ENCODE measurements at regions not wholly inside any gene's neighbourhood (a gene's known extent, or its start where the extent isn't known, plus 50 kb on each side); places are given as distances from the start of the nearest gene placed in this dataset.
"Not testable (repeated sequence)": the region's sequence is repeated elsewhere in the genome, so short reads cannot be mapped to it uniquely, and the experiment has no call there.

- Mint-ChIP-seq H3K36me3 (ENCODE audit: unreplicated experiment) (peaks cover 3% of the 10 kb centered on the region), H3K4me1 (ENCODE audit: unreplicated experiment) (peaks cover 17% of the 10 kb centered on the region), H3K9me3 (ENCODE audit: unreplicated experiment) (no peaks in the 10 kb centered on the region), H3K27me3 (ENCODE audit: unreplicated experiment) (peaks cover 47% of the 10 kb centered on the region), H3K27ac (ENCODE audit: unreplicated experiment) (no peak overlapping the region), H3K4me3 (ENCODE audit: unreplicated experiment) (peak overlapping the region; percentile 53)
- TF ChIP-seq CTCF (IDR thresholded peaks at IDR 0.05): no peak
- no peak for DNase-seq (ENCODE audit: extremely low spot score, unreplicated experiment)
Observed at GRCh38 chr1:148362216-148362611, 120.9 kb downstream of the PPIAL4G start.

DNA sequence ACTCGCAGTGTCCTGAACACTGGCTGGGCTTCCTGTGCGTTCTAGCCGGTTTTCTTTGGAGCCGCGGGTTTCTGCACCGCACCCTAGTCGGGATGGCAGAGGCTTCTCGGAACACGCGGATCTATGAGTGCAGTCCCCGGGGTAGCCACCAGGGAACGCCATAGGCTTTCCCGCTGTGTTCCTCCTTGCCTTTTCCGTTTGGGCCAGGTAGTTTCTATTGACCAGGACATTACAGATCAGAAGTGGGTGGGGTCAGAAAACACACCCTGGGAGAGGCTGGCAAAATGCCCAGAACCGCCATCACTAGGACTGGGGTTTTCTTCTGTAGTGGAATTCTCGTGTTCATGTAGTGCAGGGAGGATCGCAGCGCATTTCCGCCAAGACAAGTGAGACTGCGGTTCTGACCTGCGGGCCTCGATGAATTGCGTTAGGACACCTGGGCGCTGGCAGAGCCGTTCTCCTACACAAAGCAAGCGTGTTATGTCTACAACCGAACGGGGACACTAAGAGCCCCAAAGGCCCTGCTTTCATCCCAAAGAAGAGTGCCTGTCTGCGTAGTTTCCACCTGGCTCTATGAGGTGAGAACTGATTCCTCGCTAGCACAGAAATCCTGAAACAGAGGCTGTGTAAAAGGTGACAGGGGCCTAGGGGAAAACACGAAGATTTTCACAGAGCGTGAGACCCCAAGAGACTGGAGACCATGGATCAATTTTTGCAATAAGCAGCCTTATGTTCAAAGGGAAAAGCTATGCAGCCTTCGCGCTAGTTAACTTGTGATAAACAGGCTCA, 121.5 kb downstream of the PPIAL4G start:
- not testable (repeated sequence) for H3K27ac Mint-ChIP-seq (ENCODE audit: unreplicated experiment)
- H3K27me3 Mint-ChIP-seq (ENCODE audit: unreplicated experiment): peaks cover 47% of the 10 kb centered on the region

DNA sequence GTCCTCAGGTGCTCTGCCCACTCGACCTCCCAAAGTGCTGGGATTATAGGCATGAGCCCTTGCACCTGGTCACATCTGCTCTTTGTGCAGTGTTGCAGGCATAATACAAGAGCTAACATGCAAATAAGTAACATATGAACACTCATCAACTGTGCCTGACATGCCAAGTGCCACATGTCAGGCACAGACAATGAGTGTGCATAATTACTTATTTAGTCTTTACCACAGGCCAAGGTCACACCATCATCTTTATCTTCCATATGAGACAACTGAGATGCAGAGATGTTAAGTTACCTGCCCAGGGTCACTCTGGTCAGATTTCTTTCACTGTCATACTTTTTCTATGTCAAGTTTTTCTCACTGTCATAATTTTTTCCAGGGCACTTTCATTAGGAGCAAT, 126.1 kb downstream of the PPIAL4G start:
- Mint-ChIP-seq H3K36me3 (ENCODE audit: unreplicated experiment) (peaks cover 3% of the 10 kb centered on the region), H3K9me3 (ENCODE audit: unreplicated experiment) (no peaks in the 10 kb centered on the region), H3K27me3 (ENCODE audit: unreplicated experiment) (peaks cover 44% of the 10 kb centered on the region), H3K4me1 (ENCODE audit: unreplicated experiment) (peaks cover 8% of the 10 kb centered on the region), H3K4me3 (ENCODE audit: unreplicated experiment) (no peak overlapping the region), H3K27ac (ENCODE audit: unreplicated experiment) (no peak overlapping the region)
- no peak for DNase-seq (ENCODE audit: extremely low spot score, unreplicated experiment)
- no peak for TF ChIP-seq CTCF (IDR thresholded peaks at IDR 0.05)

More for the DNA sequence above, 121.5 kb downstream of the PPIAL4G start:
- not testable (repeated sequence) for H3K36me3 Mint-ChIP-seq (ENCODE audit: unreplicated experiment); H3K9me3 Mint-ChIP-seq (ENCODE audit: unreplicated experiment); DNase-seq (ENCODE audit: extremely low spot score, unreplicated experiment)
- peak; percentile 37 for TF ChIP-seq CTCF (IDR thresholded peaks at IDR 0.05)
- H3K4me3 Mint-ChIP-seq (ENCODE audit: unreplicated experiment): peak overlapping the region; percentile 61
- H3K4me1 Mint-ChIP-seq (ENCODE audit: unreplicated experiment): peaks cover 17% of the 10 kb centered on the region

GRCh38 chr1:148355976-148356375, 127.1 kb downstream of the PPIAL4G start:
- H3K4me1 Mint-ChIP-seq (ENCODE audit: unreplicated experiment): no peaks in the 10 kb centered on the region
- H3K4me3 Mint-ChIP-seq (ENCODE audit: unreplicated experiment): no peak overlapping the region
- H3K27ac Mint-ChIP-seq (ENCODE audit: unreplicated experiment): no peak overlapping the region
- no peak for DNase-seq (ENCODE audit: extremely low spot score, unreplicated experiment)
- no peak for TF ChIP-seq CTCF (IDR thresholded peaks at IDR 0.05)
- H3K9me3 Mint-ChIP-seq (ENCODE audit: unreplicated experiment): no peaks in the 10 kb centered on the region
- peaks cover 46% of the 10 kb centered on the region for H3K27me3 Mint-ChIP-seq (ENCODE audit: unreplicated experiment)
- no peaks in the 10 kb centered on the region for H3K36me3 Mint-ChIP-seq (ENCODE audit: unreplicated experiment)

DNA sequence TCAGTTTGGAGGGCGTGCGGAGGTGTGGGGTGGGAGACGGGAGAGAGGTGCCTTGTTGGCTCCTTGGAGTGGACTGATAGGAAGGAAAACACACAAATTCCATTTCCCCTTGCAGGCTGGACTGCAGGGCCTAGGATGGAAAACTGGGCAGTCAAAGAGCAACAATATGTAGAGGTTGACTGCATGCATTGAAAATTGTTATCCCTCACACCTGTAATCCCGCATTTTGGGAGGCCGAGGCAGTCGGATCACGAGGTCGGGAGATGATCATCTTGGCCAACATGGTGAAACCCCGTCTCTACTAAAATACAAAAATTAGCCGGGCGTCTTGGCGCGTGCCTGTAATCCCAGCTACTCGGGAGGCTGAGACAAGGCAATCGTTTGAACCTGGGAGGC, 128.2 kb downstream of the PPIAL4G start:
- Mint-ChIP-seq H3K27ac (ENCODE audit: unreplicated experiment) (no peak overlapping the region), H3K36me3 (ENCODE audit: unreplicated experiment) (no peaks in the 10 kb centered on the region), H3K27me3 (ENCODE audit: unreplicated experiment) (peaks cover 55% of the 10 kb centered on the region), H3K4me1 (ENCODE audit: unreplicated experiment) (no peaks in the 10 kb centered on the region), H3K9me3 (ENCODE audit: unreplicated experiment) (no peaks in the 10 kb centered on the region), H3K4me3 (ENCODE audit: unreplicated experiment) (no peak overlapping the region)
- no peak for TF ChIP-seq CTCF (IDR thresholded peaks at IDR 0.05)
- DNase-seq (ENCODE audit: extremely low spot score, unreplicated experiment): no peak

All from osteocyte (in vitro differentiated cells).